Astrocyte of the spinal cord (primary cell): ENCODE measurements at regions not wholly inside any gene's neighbourhood (a gene's known extent, or its start where the extent isn't known, plus 50 kb on each side); places are given as distances from the start of the nearest gene placed in this dataset.

ENCODE experiments used
- DNase-seq: peaks from one replicate; pipeline ENCODE4 v3.0.0; 2011; ENCODE audit warnings: low read depth, low spot score
- H3K4me3 ChIP-seq: 2 replicates; pipeline ENCODE4 v1.5.1; 2011; ENCODE audit warnings: low read depth, mild to moderate bottlenecking, low read length, moderate library complexity
- CTCF ChIP-seq: IDR thresholded peaks from 2 replicates; pipeline ENCODE4 v1.5.1; 2012; ENCODE audit warnings: low read depth, mild to moderate bottlenecking, low read length, inconsistent platforms
- in situ Hi-C: cut with HindIII; loops from 2 replicates; pipeline ENCODE4 v1.10.0; 2017; ENCODE audit warnings: low sequenced_read_pairs

DNA sequence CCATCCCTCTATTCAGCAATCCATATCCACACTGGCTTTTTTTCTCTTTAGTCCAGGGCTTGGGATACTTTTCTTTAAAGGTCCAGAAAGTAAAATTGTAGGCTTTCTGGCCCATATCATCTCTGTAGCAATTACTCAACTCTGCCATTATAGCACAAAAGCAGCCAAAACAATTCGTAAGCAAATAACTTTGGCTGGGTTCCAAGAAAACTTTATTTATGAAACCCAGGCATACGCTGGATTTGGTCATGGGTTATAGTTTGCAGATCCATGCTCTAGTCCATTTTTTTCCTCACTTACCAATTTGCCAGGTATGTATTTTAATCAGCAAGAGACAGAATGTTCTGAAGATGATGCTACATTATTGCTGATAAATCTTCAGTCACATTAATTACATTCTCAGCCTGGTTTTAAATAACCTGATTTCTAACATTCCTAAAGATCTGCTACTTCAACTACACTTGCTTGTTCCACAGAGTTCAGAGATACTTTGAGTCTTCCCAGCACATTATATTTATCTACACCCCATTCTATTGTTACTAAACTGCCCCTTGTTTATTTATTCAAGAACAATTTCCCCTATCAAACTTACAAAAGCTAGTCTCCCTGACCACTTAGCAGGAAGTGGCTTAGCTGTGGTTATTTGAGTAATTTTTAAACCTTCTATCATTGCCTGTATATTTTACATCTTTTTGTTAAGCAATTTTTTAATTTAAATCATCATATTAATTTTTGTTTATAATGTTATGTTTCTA, 161.0 kb downstream of the ISL1 start:
- in situ Hi-C loops, result no loop called here
- DNase-seq, result peak; percentile 4
- no peak overlapping the region for H3K4me3 ChIP-seq
- no peak for TF ChIP-seq CTCF

DNA sequence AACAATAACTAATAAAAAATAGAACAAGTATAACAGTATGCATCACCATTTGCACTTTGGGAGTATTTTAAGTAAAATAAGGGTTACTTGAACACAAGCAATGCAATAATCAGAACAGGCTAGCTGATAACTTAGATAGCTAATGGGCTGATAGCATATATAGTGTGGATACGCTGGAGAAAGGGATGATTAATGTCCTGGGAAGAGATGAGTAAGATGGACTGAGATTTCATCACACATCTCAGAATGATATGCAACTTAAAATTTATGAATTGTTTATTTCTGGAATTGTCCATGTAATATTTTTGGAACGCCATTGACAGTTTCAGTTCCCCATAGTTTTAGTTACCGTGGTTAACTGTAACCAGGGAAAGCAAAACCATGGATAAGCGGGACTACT, 173.6 kb downstream of the ISL1 start:
- no peak for TF ChIP-seq CTCF
- no peak for DNase-seq
- in situ Hi-C loops, result no loop called here
- no peak overlapping the region for H3K4me3 ChIP-seq

DNA sequence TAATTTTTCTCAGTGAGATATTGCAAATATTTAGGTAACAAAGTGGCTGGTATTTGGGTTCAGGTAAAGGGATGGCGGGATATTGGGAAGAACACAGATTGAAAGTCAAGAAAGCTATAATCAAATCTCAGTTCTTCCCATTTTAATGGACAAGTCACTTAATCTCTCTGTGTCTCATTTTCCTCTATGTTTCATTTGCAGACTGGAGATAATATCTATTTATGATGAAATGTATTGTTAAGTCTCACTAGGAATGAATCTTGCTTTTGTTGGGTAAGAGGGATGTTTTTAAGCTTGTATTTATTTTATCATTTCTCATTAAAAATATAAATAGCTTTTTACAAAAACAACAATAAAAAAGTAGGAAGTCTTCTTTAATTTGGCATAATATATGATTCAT, 175.4 kb downstream of the ISL1 start:
- no peak for DNase-seq
- no peak for TF ChIP-seq CTCF
- in situ Hi-C loops, result no loop called here
- no peak overlapping the region for H3K4me3 ChIP-seq

DNA sequence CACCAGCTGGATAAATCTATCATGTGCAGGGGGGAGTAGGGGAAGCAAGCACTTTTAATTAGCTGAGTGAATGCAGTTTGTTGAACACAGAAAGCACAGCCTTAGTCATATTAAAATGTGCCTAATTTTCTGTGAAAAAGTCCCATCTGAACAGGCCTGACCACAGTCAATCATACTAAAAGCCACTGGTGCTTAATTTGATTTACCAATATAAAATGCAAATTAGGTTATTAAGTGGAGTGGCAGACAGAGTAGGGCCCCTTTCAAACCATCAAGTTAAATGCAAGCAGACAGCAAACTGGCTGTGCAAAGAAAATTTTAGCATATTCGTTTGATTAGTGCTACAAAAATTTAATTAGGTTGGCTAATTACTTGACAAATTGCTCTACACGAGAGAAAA, 176.1 kb downstream of the ISL1 start:
- H3K4me3 ChIP-seq, result no peak overlapping the region
- in situ Hi-C loops, result no loop called here
- TF ChIP-seq CTCF, result no peak
- DNase-seq, result no peak

- TF ChIP-seq CTCF, result no peak
- in situ Hi-C loops, result no loop called here
- no peak overlapping the region for H3K4me3 ChIP-seq
- no peak for DNase-seq
These were observed 176.8 kb downstream of the ISL1 start for GRCh38 chr5:51559921-51560658.

- in situ Hi-C loops, result no loop called here
- DNase-seq, result no peak
- H3K4me3 ChIP-seq, result no peak overlapping the region
- no peak for TF ChIP-seq CTCF
These were observed 183.7 kb downstream of the ISL1 start for GRCh38 chr5:51566953-51567352.
